T-cell (primary cell): ENCODE measurements at regions not wholly inside any gene's neighbourhood (a gene's known extent, or its start where the extent isn't known, plus 50 kb on each side); places are given as distances from the start of the nearest gene placed in this dataset.
"Not testable (repeated sequence)": the region's sequence is repeated elsewhere in the genome, so short reads cannot be mapped to it uniquely, and the experiment has no call there.

Source experiments
- ATAC-seq, 4 experiments: fragments of 200-7000 bp in 3 of 4; fragments of 150-1000 bp in 1 of 4; cut with Tn5 transposase; replicated peaks in 1 of 4; 1 replicate in 3 of 4; 2 replicates in 1 of 4; pipeline ENCODE4 v1.10.0; 2021; ENCODE audit warnings: moderate library complexity in 3 of 4, mild to moderate bottlenecking in 2 of 4, moderate number of reproducible peaks in 1 of 4
- CTCF ChIA-PET, 2 donors: fragments of 300-600 bp; sonication (Branson Sonifier 250); formaldehyde crosslinking; loops; one replicate each; lab custom pipeline; 2022; ENCODE audit warnings: antibody characterized with exemption in 2 of 2; lab: Charles Lee
- POLR2A ChIA-PET, 2 donors: fragments of 300-600 bp; sonication (Branson Sonifier 250); formaldehyde crosslinking; loops; one replicate each; lab custom pipeline; 2022; ENCODE audit warnings: antibody characterized with exemption in 2 of 2; lab: Charles Lee
- DNase-seq, 35 experiments: peaks; one replicate each; pipeline versions ENCODE4 v3.0.0 to v3.0.0-alpha.2; 2013 to 2023
- H3K27ac ChIP-seq: one replicate; pipeline ENCODE4 v1.5.1; 2013; ENCODE audit warnings: low read length
- H3K27me3 ChIP-seq, 2 experiments: replicated peaks in 1 of 2; 1 replicate in 1 of 2; 2 replicates in 1 of 2; pipeline versions ENCODE4 v1.6.1 to v1.7.0; 2013; ENCODE audit warnings: low read length in 1 of 2, mixed read lengths in 1 of 2; ENCODE audit not compliant: control insufficient read depth in 2 of 2, insufficient read depth in 2 of 2; ENCODE audit errors: extremely low read depth in 1 of 2
- H3K36me3 ChIP-seq, 2 donors: 1 replicate in 1 of 2; 2 replicates in 1 of 2; pipeline versions ENCODE4 v1.6.1 to v1.7.0; 2013; ENCODE audit warnings: low read length in 1 of 2; ENCODE audit not compliant: control insufficient read depth in 2 of 2, insufficient read depth in 1 of 2; ENCODE audit errors: extremely low read depth in 1 of 2
- H3K4me1 ChIP-seq, 2 experiments: 1 replicate in 1 of 2; 2 replicates in 1 of 2; pipeline versions ENCODE4 v1.6.1 to v1.7.0; 2013; ENCODE audit warnings: low read length in 2 of 2, mixed read lengths in 1 of 2; ENCODE audit not compliant: insufficient read depth in 2 of 2, control insufficient read depth in 1 of 2; ENCODE audit errors: extremely low read depth in 1 of 2
- H3K4me3 ChIP-seq, 2 donors: 1 replicate in 1 of 2; 2 replicates in 1 of 2; pipeline versions ENCODE4 v1.5.1 to v1.7.0; 2013; ENCODE audit warnings: mild to moderate bottlenecking in 2 of 2, low read length in 1 of 2, moderate library complexity in 1 of 2; ENCODE audit not compliant: control insufficient read depth in 1 of 2; ENCODE audit errors: extremely low read depth in 1 of 2
- H3K9me3 ChIP-seq: 2 replicates; pipeline ENCODE4 v1.7.0; 2013
- H3K27ac Mint-ChIP-seq, 2 donors: one replicate each; pipeline ENCODE4 v1.8.0; 2020 to 2021; ENCODE audit warnings: mild to moderate bottlenecking in 2 of 2, mixed read lengths in 2 of 2
- H3K27me3 Mint-ChIP-seq, 2 donors: one replicate each; pipeline ENCODE4 v1.8.0; 2021 to 2022; ENCODE audit warnings: mixed read lengths in 2 of 2
- H3K36me3 Mint-ChIP-seq: one replicate; pipeline ENCODE4 v1.8.0; 2021; ENCODE audit warnings: mixed read lengths
- H3K4me1 Mint-ChIP-seq, 3 donors: one replicate each; pipeline ENCODE4 v1.8.0; 2020 to 2022; ENCODE audit warnings: mixed read lengths in 3 of 3, mild to moderate bottlenecking in 1 of 3
- H3K4me3 Mint-ChIP-seq, 3 donors: one replicate each; pipeline ENCODE4 v1.8.0; 2020 to 2022; ENCODE audit warnings: mild to moderate bottlenecking in 3 of 3, mixed read lengths in 3 of 3, moderate library complexity in 3 of 3
- H3K9me3 Mint-ChIP-seq, 3 donors: one replicate each; pipeline ENCODE4 v1.8.0; 2020 to 2022; ENCODE audit warnings: mixed read lengths in 3 of 3
- WGBS: methylation state at CpG from one replicate; pipeline ENCODE4 v1.1.5; 2013; ENCODE audit warnings: missing lambda C conversion rate; ENCODE audit not compliant: insufficient coverage; 5-methylcytosine and 5-hydroxymethylcytosine counted together

GRCh38 chr2:31748746-31749145 is 168.0 kb upstream of the SRD5A2 start:
- H3K36me3 ChIP-seq, H3K36me3 Mint-ChIP-seq, CTCF ChIA-PET, ATAC-seq, H3K4me3 Mint-ChIP-seq, H3K4me3 ChIP-seq, H3K9me3 ChIP-seq, H3K27me3 ChIP-seq, H3K4me1 Mint-ChIP-seq, H3K27ac ChIP-seq, H3K4me1 ChIP-seq, DNase-seq, H3K27ac Mint-ChIP-seq: not testable (repeated sequence)
- POLR2A ChIA-PET: interaction anchor here in 1 of 2 donors (0.8 kb wide), 1 partner anchor 12 kb away, joined by 4 read pairs; no protein-coding TSS in a partner anchor
- Mint-ChIP-seq H3K27me3 (peaks cover 4 to 14% of the 10 kb centered on the region in 2 donors), H3K9me3 (peaks cover 8 to 15% (median 11%) of the 10 kb centered on the region in 3 donors)
- WGBS: 82% methylated on average over 10 of the region's 13 CpGs

GRCh38 chr2:31748041-31748440 is 167.3 kb upstream of the SRD5A2 start:
- H3K4me3 Mint-ChIP-seq: no peak overlapping the region
- H3K36me3 Mint-ChIP-seq: peaks cover 3% of the 10 kb centered on the region
- peaks cover 0 to 8% of the 10 kb centered on the region in 2 experiments for H3K27me3 ChIP-seq
- ChIA-PET POLR2A (interaction anchor here in 1 of 2 donors (0.8 kb wide), 1 partner anchor 11 kb away, joined by 4 read pairs; no protein-coding TSS in a partner anchor), CTCF (no interaction called here)
- H3K4me1 ChIP-seq: no peaks in the 10 kb centered on the region
- no peaks in the 10 kb centered on the region for H3K4me1 Mint-ChIP-seq
- no peaks in the 10 kb centered on the region for H3K36me3 ChIP-seq
- H3K27ac ChIP-seq: no peak overlapping the region
- H3K27ac Mint-ChIP-seq: no peak overlapping the region
- WGBS: no CpG with 5 or more reads among the region's 1 CpG
- H3K4me3 ChIP-seq: no peak overlapping the region
- H3K27me3 Mint-ChIP-seq: peaks cover 8 to 19% of the 10 kb centered on the region in 2 donors
- ATAC-seq (no peak), DNase-seq (no peak)
- H3K9me3 Mint-ChIP-seq: peaks cover 8 to 12% (median 9%) of the 10 kb centered on the region in 3 donors
- H3K9me3 ChIP-seq: no peaks in the 10 kb centered on the region

- no peak for ATAC-seq
- H3K27me3 Mint-ChIP-seq: peaks cover 7 to 15% of the 10 kb centered on the region in 2 donors
- CTCF ChIA-PET: no interaction called here
- WGBS: 80% methylated on average over 2 of the region's 3 CpGs
- H3K27ac Mint-ChIP-seq: no peak overlapping the region
- DNase-seq: no peak
- H3K4me3 Mint-ChIP-seq: no peak overlapping the region
- no peak overlapping the region for H3K27ac ChIP-seq
- H3K9me3 Mint-ChIP-seq: peaks cover 0 to 11% (median 0%) of the 10 kb centered on the region in 3 donors
- no peaks in the 10 kb centered on the region for H3K9me3 ChIP-seq
- H3K4me3 ChIP-seq: no peak overlapping the region
- H3K4me1 ChIP-seq: no peaks in the 10 kb centered on the region
- H3K27me3 ChIP-seq: no peaks in the 10 kb centered on the region
- no peaks in the 10 kb centered on the region for H3K4me1 Mint-ChIP-seq
- no peaks in the 10 kb centered on the region for H3K36me3 Mint-ChIP-seq
- no peaks in the 10 kb centered on the region for H3K36me3 ChIP-seq
- POLR2A ChIA-PET: no interaction called here
Observed at GRCh38 chr2:31739161-31739560, 158.4 kb upstream of the SRD5A2 start.

GRCh38 chr2:31736695-31737454 is 156.1 kb upstream of the SRD5A2 start:
- Mint-ChIP-seq H3K27ac (no peak overlapping the region), H3K27me3 (peaks cover 0 to 5% of the 10 kb centered on the region in 2 donors), H3K36me3 (no peaks in the 10 kb centered on the region), H3K9me3 (peaks cover 3 to 10% (median 6%) of the 10 kb centered on the region in 3 donors), H3K4me3 (no peak overlapping the region), H3K4me1 (no peaks in the 10 kb centered on the region)
- Histone ChIP-seq H3K4me3 (no peak overlapping the region), H3K36me3 (no peaks in the 10 kb centered on the region), H3K4me1 (no peaks in the 10 kb centered on the region), H3K27me3 (no peaks in the 10 kb centered on the region), H3K27ac (no peak overlapping the region), H3K9me3 (no peaks in the 10 kb centered on the region)
- DNase-seq (no peak), ATAC-seq (no peak)
- POLR2A ChIA-PET: interaction anchor here in 1 of 2 donors (0.5 kb wide), 1 partner anchor 11 kb away, joined by 4 read pairs; no protein-coding TSS in a partner anchor
- CTCF ChIA-PET: no interaction called here
- WGBS: 71% methylated on average over 1 of the region's 6 CpGs

GRCh38 chr2:31735716-31736115 is 155.0 kb upstream of the SRD5A2 start:
- no peak overlapping the region for H3K4me3 Mint-ChIP-seq
- peaks cover 0 to 5% of the 10 kb centered on the region in 2 donors for H3K27me3 Mint-ChIP-seq
- no peak overlapping the region for H3K27ac Mint-ChIP-seq
- Histone ChIP-seq H3K36me3 (no peaks in the 10 kb centered on the region), H3K27ac (no peak overlapping the region), H3K27me3 (no peaks in the 10 kb centered on the region), H3K4me1 (no peaks in the 10 kb centered on the region), H3K9me3 (no peaks in the 10 kb centered on the region), H3K4me3 (no peak overlapping the region)
- H3K9me3 Mint-ChIP-seq: peaks cover 3 to 12% (median 6%) of the 10 kb centered on the region in 3 donors
- POLR2A ChIA-PET: no interaction called here
- no peaks in the 10 kb centered on the region for H3K36me3 Mint-ChIP-seq
- ATAC-seq (no peak), DNase-seq (no peak)
- CTCF ChIA-PET: no interaction called here
- WGBS: no CpG with 5 or more reads among the region's 2 CpGs
- no peaks in the 10 kb centered on the region for H3K4me1 Mint-ChIP-seq

- Histone ChIP-seq H3K4me3 (no peak overlapping the region), H3K4me1 (no peaks in the 10 kb centered on the region), H3K9me3 (no peaks in the 10 kb centered on the region), H3K36me3 (no peaks in the 10 kb centered on the region), H3K27me3 (peaks cover 0 to 11% of the 10 kb centered on the region in 2 experiments), H3K27ac (no peak overlapping the region)
- Mint-ChIP-seq H3K4me3 (no peak overlapping the region), H3K9me3 (peaks cover 0 to 23% (median 6%) of the 10 kb centered on the region in 3 donors), H3K27me3 (peaks cover 6 to 11% of the 10 kb centered on the region in 2 donors), H3K36me3 (no peaks in the 10 kb centered on the region), H3K4me1 (no peaks in the 10 kb centered on the region), H3K27ac (no peak overlapping the region)
- WGBS: no CpG with 5 or more reads among the region's 5 CpGs
- no peak for ATAC-seq
- no peak for DNase-seq
- POLR2A ChIA-PET: no interaction called here
- CTCF ChIA-PET: no interaction called here
Observed at GRCh38 chr2:31729442-31730092, 148.8 kb upstream of the SRD5A2 start.
